ENCODE measurements at regions not wholly inside any gene's neighbourhood (a gene's known extent, or its start where the extent isn't known, plus 50 kb on each side); places are given as distances from the start of the nearest gene placed in this dataset.

DNA sequence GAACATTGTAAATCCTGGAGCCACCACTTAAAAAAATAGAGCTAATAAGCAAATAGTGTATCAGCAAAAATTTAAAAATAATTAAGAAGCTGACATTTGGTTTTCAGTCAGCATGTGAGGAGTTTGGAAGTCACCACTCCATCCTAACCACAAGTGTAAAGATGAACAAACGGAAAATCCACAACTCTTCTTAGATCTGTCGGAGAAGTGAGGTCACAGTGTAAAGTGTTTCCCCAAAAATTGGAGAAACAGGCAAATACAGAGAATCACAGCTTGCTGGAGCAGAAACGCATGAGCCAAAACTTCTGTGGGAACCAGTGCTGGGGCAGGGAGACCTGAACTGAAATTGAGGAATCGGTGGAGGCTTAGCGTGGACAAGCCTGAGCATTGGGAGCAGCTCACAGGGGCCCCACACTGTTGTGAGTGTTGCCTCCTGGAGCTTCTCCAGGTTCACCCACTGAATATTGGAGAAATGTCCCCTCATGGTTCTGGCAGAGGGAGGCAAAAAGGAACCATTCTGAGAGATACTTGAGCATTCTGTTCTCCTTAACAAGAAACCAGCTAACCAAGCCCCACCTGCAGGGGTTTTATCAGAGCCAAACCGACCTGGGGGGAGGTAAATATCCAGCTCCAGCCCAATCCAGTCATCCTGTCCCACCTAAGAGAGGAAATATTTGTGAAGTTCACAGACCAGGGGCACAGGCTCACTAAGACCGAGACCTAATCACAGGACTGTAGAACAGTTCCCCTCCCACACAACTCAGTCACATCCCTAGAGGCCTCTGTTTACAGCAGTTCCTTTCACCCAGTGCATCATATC, 192.0 kb downstream of the ERMARD start:
- CTCF ChIA-PET = interaction anchor here (0.6 kb wide), 1 partner anchor 230 kb away, joined by 3 read pairs; no protein-coding TSS in a partner anchor

DNA sequence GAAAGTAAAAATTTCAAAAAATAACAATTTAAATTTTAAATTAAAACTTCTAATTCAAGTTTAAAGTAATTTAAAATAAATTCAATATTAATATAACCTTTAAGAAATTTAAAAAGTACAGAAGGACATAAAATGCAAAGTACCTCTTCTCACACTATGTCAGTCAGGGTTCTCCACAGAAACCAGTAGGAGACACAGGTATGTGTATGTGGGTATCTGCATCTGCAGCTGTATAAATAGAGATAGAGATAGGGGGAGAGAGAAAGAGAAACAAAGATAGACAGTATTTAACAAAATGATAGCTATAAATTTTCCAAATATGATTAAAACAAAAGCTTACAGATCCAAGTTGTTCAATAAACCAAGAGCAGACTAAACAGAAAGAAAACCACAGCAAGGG, 190.8 kb downstream of the ERMARD start:
- DNase-seq (ENCODE audit: low spot score) = no peak
- POLR2A ChIA-PET (ENCODE audit: low non-redundant PET) = no interaction called here
- CTCF ChIA-PET = no interaction called here
- TF ChIP-seq, protein P1, sequence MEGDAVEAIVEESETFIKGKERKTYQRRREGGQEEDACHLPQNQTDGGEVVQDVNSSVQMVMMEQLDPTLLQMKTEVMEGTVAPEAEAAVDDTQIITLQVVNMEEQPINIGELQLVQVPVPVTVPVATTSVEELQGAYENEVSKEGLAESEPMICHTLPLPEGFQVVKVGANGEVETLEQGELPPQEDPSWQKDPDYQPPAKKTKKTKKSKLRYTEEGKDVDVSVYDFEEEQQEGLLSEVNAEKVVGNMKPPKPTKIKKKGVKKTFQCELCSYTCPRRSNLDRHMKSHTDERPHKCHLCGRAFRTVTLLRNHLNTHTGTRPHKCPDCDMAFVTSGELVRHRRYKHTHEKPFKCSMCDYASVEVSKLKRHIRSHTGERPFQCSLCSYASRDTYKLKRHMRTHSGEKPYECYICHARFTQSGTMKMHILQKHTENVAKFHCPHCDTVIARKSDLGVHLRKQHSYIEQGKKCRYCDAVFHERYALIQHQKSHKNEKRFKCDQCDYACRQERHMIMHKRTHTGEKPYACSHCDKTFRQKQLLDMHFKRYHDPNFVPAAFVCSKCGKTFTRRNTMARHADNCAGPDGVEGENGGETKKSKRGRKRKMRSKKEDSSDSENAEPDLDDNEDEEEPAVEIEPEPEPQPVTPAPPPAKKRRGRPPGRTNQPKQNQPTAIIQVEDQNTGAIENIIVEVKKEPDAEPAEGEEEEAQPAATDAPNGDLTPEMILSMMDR (conservative IDR thresholded peaks at IDR 0.05; ENCODE audit: low read depth) = no peak
- no peak overlapping the region for H3K27ac ChIP-seq

More for the DNA sequence above, 192.0 kb downstream of the ERMARD start:
- no peak overlapping the region for H3K27ac ChIP-seq
- no peak for DNase-seq (ENCODE audit: low spot score)
- POLR2A ChIA-PET (ENCODE audit: low non-redundant PET) = no interaction called here
- TF ChIP-seq, protein P1 (conservative IDR thresholded peaks at IDR 0.05; ENCODE audit: low read depth) = no peak

DNA sequence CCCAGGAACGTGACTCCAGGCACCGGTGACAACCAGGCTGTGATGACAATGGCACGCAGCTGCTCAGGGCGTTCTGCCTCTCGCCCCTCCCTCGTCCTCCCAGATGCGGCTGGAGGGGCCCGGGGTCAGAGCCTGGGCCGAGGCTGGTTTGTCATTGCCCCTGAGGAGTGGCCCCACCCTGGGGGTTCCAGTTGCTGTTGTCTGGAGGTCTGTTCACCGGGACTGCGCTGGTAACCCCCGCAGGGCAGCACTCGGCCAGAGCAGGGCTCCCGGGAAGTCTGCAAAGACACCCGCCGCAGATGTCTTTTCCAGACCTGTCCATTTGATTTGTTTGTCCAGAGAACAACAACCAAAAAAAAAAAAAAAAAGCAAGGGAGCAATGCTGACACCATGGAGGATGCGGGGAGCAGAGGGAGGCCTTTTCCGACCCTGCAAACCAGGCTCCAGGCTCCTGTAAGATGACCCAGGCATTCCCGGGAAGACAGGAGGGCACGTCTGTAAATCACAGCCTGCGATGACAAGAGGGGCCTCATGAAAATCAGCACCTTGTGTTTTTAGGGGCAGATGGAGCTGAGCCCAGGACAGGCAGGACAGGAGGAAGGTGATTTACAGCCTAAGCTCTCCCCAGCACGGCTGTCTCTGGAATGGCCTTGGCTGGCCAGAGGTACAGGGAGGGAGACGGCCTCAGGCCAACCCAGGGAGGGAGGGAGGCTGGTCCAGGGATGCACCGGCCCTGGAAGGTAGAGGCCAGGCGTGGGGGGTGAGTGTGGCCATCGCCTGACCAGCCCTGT, 189.3 kb downstream of the ERMARD start:
- DNase-seq (ENCODE audit: low spot score) = no peak
- ChIA-PET CTCF (interaction anchor here (1.0 kb wide), 1 partner anchor 28 kb away, joined by 3 read pairs; no protein-coding TSS in a partner anchor), POLR2A (ENCODE audit: low non-redundant PET) (no interaction called here)
- no peak overlapping the region for H3K27ac ChIP-seq
- TF ChIP-seq, protein P1 (conservative IDR thresholded peaks at IDR 0.05; ENCODE audit: low read depth) = no peak

DNA sequence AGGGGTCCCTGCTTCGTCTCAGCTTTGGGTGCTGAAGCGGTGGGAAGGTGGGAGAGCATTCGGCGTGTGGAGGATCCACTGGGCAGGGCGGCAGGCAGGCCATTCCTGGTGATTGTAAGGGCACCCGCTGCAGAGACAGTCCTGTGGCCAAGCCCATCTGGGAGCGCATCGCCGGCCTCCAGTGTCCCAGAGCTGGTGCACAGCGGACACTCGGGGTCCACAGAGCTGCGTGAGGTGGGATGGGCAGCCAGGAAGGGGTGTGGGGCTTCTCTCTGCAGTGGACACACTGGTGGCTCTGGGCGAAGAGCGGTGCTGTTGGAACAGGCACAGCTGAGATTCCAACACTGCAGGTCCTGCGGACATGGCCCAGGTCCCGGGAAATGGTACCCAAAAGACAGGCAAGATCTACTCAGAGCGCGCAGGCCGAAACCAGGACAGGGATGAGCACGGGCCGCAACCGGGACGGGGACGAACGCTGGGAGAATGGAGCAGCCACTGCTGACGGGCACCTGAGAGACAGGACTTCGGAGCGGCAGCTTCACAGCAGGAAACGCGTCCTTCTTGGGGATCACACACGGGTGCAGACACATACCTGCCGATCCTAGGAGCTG, 188.2 kb downstream of the ERMARD start:
- ChIA-PET POLR2A (ENCODE audit: low non-redundant PET) (no interaction called here), CTCF (interaction anchor here (1.0 kb wide), 1 partner anchor 29 kb away, joined by 3 read pairs; no protein-coding TSS in a partner anchor)
- DNase-seq (ENCODE audit: low spot score) = no peak
- TF ChIP-seq, protein P1 (conservative IDR thresholded peaks at IDR 0.05; ENCODE audit: low read depth) = no peak
- H3K27ac ChIP-seq = no peak overlapping the region

DNA sequence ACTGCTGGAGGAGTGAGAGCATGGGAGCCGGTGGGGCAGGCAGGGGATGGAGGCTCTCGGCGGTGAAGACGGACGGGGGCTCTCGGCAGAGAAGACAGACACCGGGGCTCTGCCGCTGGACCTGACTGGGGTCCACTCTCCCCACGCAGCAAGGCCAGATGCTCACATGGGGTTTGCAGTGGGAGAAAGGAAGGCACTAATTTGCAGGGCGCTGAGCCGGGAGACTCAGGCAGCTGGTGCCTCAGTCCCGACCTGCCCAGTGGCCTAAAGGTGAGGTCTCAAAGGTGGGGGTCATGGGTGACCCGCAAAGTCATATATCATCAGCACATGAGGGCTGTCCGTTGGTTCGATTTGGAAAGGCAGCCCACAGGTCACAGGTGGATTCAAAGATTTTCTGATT, 187.3 kb downstream of the ERMARD start:
- ChIA-PET CTCF (interaction anchor here (0.7 kb wide), 1 partner anchor 19 kb away, joined by 4 read pairs; no protein-coding TSS in a partner anchor), POLR2A (ENCODE audit: low non-redundant PET) (no interaction called here)
- TF ChIP-seq, protein P1 (conservative IDR thresholded peaks at IDR 0.05; ENCODE audit: low read depth) = no peak
- no peak overlapping the region for H3K27ac ChIP-seq
- DNase-seq (ENCODE audit: low spot score) = no peak

DNA sequence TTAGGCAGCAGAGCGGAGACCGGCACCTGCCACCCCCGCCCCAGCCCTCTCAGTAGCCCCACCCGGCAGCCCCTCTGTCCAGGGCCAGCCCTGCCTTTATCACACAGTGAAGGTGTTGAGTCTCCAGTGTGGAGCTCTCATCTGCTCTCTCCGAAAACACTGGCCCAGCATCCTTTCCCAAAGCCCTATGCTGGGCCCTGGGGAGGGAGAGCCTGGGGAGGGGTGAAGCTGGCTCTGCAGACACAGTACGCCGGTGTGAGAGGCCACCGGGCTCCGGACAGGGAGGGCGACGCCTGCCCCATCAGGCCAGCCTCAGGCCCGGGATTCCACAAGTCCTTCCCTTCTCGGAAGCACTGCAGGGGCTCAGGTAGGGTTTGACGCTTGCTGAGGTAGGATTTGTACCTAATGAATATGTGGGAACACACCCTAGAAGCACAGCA, 186.9 kb downstream of the ERMARD start:
- no peak overlapping the region for H3K27ac ChIP-seq
- ChIA-PET CTCF (no interaction called here), POLR2A (ENCODE audit: low non-redundant PET) (no interaction called here)
- no peak for DNase-seq (ENCODE audit: low spot score)
- TF ChIP-seq, protein P1 (conservative IDR thresholded peaks at IDR 0.05; ENCODE audit: low read depth) = no peak

Data from RWPE1 (cell line).